ENCODE measurements at regions not wholly inside any gene's neighbourhood (a gene's known extent, or its start where the extent isn't known, plus 50 kb on each side); places are given as distances from the start of the nearest gene placed in this dataset.

DNA sequence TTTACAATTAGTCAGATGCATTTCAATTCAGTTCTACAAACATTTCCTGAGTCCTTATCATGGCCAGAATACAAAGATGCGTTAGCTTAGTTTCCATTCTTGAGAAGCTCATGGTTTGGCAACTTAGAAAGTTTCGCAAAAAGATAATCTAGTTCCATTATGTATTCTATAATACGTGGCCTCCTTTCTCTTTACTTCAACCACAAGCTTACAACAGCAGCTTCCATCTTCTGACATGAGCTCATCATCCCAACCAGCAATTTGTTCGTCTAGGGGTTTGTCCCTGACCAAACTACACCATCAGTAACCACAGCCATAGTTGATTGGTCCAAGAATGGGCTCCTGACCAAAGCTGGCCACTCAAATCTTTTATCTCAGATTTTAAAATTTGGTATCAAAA is 267.6 kb upstream of the TBC1D5 start:
- H3K9me3 ChIP-seq (ENCODE audit: low read depth) = no peaks in the 10 kb centered on the region
- H3K4me1 ChIP-seq (ENCODE audit: low read depth) = no peaks in the 10 kb centered on the region
- no peaks in the 10 kb centered on the region for H3K36me3 ChIP-seq
- no peaks in the 10 kb centered on the region for H3K27me3 ChIP-seq
- H3K4me3 ChIP-seq = no peak overlapping the region
- DNase-seq (ENCODE audit: low read depth in 1 of 2, low spot score in 1 of 2) = peak in 1 of 2 donors; percentile 76
- H3K27ac ChIP-seq = no peak overlapping the region
- no peak for TF ChIP-seq CTCF (IDR thresholded peaks at IDR 0.05; ENCODE audit: low read depth, low read length)

GRCh38 chr3:18008706-18009368 is 266.4 kb upstream of the TBC1D5 start:
- no peak overlapping the region for H3K4me3 ChIP-seq
- no peaks in the 10 kb centered on the region for H3K36me3 ChIP-seq
- no peaks in the 10 kb centered on the region for H3K27me3 ChIP-seq
- TF ChIP-seq CTCF (IDR thresholded peaks at IDR 0.05; ENCODE audit: low read depth, low read length) = no peak
- no peak overlapping the region for H3K27ac ChIP-seq
- H3K9me3 ChIP-seq (ENCODE audit: low read depth) = no peaks in the 10 kb centered on the region
- peak in 1 of 2 donors; percentile 89 for DNase-seq (ENCODE audit: low read depth in 1 of 2, low spot score in 1 of 2)
- H3K4me1 ChIP-seq (ENCODE audit: low read depth) = no peaks in the 10 kb centered on the region

DNA sequence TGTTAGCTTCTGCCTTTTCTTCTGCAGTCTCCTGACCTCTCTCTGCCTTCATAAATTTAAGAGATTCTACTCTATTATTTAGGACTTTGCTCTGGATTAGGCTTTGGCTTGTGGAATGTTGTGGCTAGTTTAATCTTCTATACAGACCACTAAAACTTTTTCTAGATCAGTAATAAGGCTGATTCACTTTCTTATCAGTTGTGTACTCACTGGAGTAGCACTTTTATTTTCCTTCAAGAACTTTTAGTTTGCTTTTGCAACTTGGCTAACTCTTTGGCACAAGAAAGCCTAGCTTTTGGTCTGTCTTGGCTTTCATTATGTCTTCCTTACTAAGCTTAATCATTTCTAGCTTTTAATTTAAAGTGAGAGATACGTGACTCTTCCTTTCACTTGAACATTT is 265.5 kb upstream of the TBC1D5 start:
- Histone ChIP-seq H3K36me3 (no peaks in the 10 kb centered on the region), H3K27me3 (no peaks in the 10 kb centered on the region), H3K27ac (no peak overlapping the region), H3K9me3 (ENCODE audit: low read depth) (no peaks in the 10 kb centered on the region), H3K4me3 (no peak overlapping the region), H3K4me1 (ENCODE audit: low read depth) (no peaks in the 10 kb centered on the region)
- no peak for TF ChIP-seq CTCF (IDR thresholded peaks at IDR 0.05; ENCODE audit: low read depth, low read length)
- DNase-seq (ENCODE audit: low read depth in 1 of 2, low spot score in 1 of 2) = peak in 1 of 2 donors; percentile 81

- H3K36me3 ChIP-seq = no peaks in the 10 kb centered on the region
- no peak overlapping the region for H3K27ac ChIP-seq
- H3K9me3 ChIP-seq (ENCODE audit: low read depth) = no peaks in the 10 kb centered on the region
- no peak for DNase-seq (ENCODE audit: low read depth in 1 of 2, low spot score in 1 of 2)
- no peaks in the 10 kb centered on the region for H3K27me3 ChIP-seq
- TF ChIP-seq CTCF (IDR thresholded peaks at IDR 0.05; ENCODE audit: low read depth, low read length) = no peak
- H3K4me3 ChIP-seq = no peak overlapping the region
- H3K4me1 ChIP-seq (ENCODE audit: low read depth) = peaks cover 7% of the 10 kb centered on the region
These were observed 253.3 kb upstream of the TBC1D5 start for GRCh38 chr3:17995769-17996168.

- no peaks in the 10 kb centered on the region for H3K36me3 ChIP-seq
- H3K4me3 ChIP-seq = no peak overlapping the region
- H3K9me3 ChIP-seq (ENCODE audit: low read depth) = no peaks in the 10 kb centered on the region
- TF ChIP-seq CTCF (IDR thresholded peaks at IDR 0.05; ENCODE audit: low read depth, low read length) = no peak
- peaks cover 5% of the 10 kb centered on the region for H3K4me1 ChIP-seq (ENCODE audit: low read depth)
- DNase-seq (ENCODE audit: low read depth in 1 of 2, low spot score in 1 of 2) = no peak
- no peaks in the 10 kb centered on the region for H3K27me3 ChIP-seq
- no peak overlapping the region for H3K27ac ChIP-seq
These were observed 251.7 kb upstream of the TBC1D5 start for GRCh38 chr3:17994167-17994566.

Measured in cardiac muscle cell (in vitro differentiated cells and primary cell).